Fibroblast of gingiva (primary cell): ENCODE measurements at regions not wholly inside any gene's neighbourhood (a gene's known extent, or its start where the extent isn't known, plus 50 kb on each side); places are given as distances from the start of the nearest gene placed in this dataset.
A peak's percentile ranks its signal among the peaks of the same experiment; 100 is the strongest.
"Not testable (repeated sequence)": the region's sequence is repeated elsewhere in the genome, so short reads cannot be mapped to it uniquely, and the experiment has no call there.

Experiments
- DNase-seq: peaks from one replicate; pipeline ENCODE4 v3.0.0-alpha.2; 2011; ENCODE audit warnings: low read depth

- peak; percentile 81 for DNase-seq
Observed at GRCh38 chr9:111148052-111149017, 110.1 kb upstream of the LPAR1 start.

GRCh38 chr9:111147041-111147440 is 108.8 kb upstream of the LPAR1 start:
- no peak for DNase-seq

DNA sequence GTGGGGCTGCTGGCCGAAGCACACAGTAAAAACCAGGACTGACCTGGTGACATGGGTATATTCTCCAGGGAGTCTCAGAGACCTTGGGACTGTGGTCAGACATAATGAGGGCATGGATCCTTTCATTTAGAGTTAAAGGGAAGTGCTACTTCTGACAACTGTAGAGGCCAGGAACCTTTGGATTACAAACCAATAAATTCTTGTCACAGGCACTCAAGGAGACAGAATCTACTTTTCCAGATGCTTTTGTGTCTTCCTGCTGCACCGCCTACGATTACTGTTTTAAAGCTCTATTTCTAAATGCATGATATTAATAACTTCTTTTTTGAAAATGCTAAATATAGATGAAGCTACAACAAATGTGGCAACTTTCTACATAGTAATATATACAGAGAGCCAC is 106.5 kb upstream of the LPAR1 start:
- DNase-seq, result no peak

- DNase-seq, result no peak
Observed at GRCh38 chr9:111136180-111136579, 97.9 kb upstream of the LPAR1 start.

DNA sequence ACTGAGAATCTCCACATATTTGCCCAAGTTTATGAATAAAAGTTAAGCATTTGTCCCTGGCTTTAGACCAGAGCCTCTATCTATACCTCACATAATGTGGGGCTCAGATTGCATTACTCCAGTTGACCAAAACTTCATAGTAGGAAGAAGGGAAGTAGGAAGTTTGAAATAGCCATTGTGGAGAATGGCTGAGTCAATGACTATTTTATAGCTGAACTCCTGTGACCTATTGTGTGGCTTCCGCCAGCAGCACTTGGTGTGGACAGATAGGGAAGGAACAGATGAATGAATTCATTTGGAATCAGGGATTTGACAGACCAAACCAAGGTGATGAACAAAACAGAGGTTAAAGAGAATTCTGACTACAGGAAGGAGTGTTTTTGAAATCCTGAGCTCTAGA is 92.9 kb upstream of the LPAR1 start:
- DNase-seq, result no peak

- DNase-seq, result no peak
Observed at GRCh38 chr9:111120526-111120925, 82.3 kb upstream of the LPAR1 start.

GRCh38 chr9:111118256-111118948 is 80.1 kb upstream of the LPAR1 start:
- DNase-seq, result peak; percentile 44

DNA sequence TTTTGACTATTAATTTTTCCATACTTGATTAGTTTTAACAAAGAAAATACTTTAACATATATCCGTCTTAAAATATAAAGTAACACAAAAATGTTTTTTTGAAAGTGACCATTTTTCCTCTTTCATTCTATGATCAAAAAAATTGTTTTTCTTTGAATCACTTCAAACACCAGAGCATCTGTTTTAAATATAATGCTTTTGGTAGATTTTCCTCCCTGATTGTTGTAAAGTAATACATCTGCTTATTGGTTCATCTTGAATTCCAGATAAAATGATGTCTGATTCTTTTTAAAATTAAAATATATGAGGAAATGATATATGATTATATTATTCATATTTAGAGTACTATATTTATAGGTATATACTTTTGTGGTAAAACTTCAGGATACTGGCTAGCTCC is 76.2 kb upstream of the LPAR1 start:
- DNase-seq, result no peak

GRCh38 chr9:111113712-111114111 is 75.4 kb upstream of the LPAR1 start:
- DNase-seq, result no peak

GRCh38 chr9:111110805-111111204 is 72.5 kb upstream of the LPAR1 start:
- DNase-seq, result no peak

DNA sequence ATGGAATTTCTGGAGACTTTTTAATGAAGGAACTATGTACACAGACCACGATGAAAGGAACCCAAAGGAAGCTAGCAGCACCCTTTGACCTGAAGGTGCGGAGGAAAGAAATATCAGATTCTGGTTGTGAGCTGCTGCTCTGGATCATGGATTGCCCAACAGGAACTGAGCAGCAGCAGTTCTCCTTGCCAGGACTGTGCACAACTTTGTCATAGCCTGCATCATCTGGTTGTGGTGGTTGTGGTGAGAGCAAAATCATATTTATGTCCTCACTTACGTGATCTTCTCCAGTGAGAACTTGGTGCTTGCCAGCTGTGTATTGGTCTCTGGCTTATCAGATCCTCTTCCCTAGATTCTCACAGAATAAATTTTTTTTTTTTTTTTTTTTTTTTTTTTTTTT is 70.7 kb upstream of the LPAR1 start:
- peak; percentile 86 for DNase-seq

GRCh38 chr9:111107141-111107540 is 68.9 kb upstream of the LPAR1 start:
- no peak for DNase-seq

DNA sequence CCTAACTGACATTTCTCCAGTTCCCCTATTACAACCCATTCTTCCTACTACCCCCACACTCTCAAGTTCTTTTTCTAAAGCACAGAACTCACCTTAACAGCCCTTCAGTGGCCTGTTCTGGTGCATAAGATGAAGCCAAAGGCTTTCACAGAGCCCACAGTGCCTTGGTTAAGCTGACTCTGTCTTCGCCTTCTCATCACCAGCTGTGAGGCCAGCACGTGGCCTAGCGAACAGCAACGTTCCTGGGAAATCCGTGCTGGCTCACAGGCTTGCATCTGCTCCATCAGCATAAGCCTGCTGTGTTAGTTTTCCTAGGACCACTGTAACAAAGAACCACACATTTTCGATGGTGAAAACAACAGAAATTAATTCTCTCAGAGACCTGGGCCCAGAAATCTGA is 67.9 kb upstream of the LPAR1 start:
- DNase-seq, result no peak

- peak; percentile 37 for DNase-seq
Observed at GRCh38 chr9:111102793-111103464, 64.7 kb upstream of the LPAR1 start.

- no peak for DNase-seq
Observed at GRCh38 chr9:111099199-111100008, 61.1 kb upstream of the LPAR1 start.

DNA sequence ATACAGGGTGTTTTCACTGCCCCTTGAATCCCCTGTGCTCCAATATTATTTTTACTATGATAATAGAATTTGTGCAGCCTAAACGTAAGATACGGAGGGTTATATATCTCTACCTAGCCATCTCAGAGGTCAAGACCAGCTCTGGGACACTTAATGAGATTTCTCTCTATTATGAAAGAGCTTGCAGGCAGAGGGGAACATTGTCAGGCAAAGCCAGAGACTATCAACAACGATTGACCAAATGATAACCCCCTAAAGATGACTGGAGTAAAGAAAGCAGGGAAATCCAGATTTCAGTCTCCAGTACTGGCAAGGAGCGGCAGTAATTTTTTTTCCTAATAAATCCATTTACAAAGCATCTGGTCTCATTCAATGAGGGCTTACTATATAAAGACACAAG is 59.8 kb upstream of the LPAR1 start:
- DNase-seq, result no peak

GRCh38 chr9:111096051-111096450 is 57.8 kb upstream of the LPAR1 start:
- DNase-seq, result no peak

GRCh38 chr9:111095441-111095840 is 57.2 kb upstream of the LPAR1 start:
- peak; percentile 18 for DNase-seq

GRCh38 chr9:111094958-111095357 is 56.7 kb upstream of the LPAR1 start:
- DNase-seq, result no peak

GRCh38 chr9:111094433-111094924 is 56.2 kb upstream of the LPAR1 start:
- DNase-seq, result peak; percentile 74

- not testable (repeated sequence) for DNase-seq
Observed at GRCh38 chr9:111092167-111092566, 53.9 kb upstream of the LPAR1 start.
